ENCODE measurements at regions not wholly inside any gene's neighbourhood (a gene's known extent, or its start where the extent isn't known, plus 50 kb on each side); places are given as distances from the start of the nearest gene placed in this dataset.

DNA sequence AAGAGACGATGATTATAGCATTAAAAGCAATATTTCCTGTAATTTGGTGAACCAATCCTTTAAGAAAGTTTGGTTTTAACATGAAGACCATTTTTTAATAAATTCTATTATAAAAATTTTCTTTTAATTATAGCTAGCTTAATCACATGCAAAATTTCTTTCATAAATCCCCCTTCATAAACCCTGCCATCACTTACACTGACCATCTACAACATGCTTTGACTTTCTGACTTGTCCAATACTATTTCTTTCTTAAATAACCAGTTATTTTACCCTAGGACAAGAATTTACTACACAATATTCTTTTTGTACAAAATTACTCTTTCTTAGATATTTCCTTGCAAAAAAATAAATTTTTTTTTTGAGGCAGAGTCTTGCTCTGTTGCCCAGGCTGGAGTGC, 1334.8 kb downstream of the CDH11 start:
- Histone ChIP-seq H2BK120ac (ENCODE audit: low read depth, low read length, poor library complexity, severe bottlenecking) (no peak overlapping the region), H3K14ac (ENCODE audit: insufficient read depth, low read length) (no peak overlapping the region), H2BK12ac (ENCODE audit: insufficient read length, low read depth, low read length) (no peak overlapping the region), H3K79me1 (ENCODE audit: insufficient read depth, low read depth, low read length, poor library complexity, severe bottlenecking) (no peaks in the 10 kb centered on the region), H3K56ac (ENCODE audit: insufficient read length, low read depth, low read length) (no peak overlapping the region), H2AFZ (ENCODE audit: low read length) (no peak overlapping the region), H2BK20ac (ENCODE audit: low read depth, low read length, poor library complexity, severe bottlenecking) (no peak overlapping the region), H4K91ac (ENCODE audit: insufficient read length, low read depth, low read length) (no peak overlapping the region), H3K4ac (ENCODE audit: low read depth, low read length) (no peak overlapping the region), H3K4me2 (ENCODE audit: insufficient read depth, insufficient read length, low read length) (no peak overlapping the region), H3K9me3 (ENCODE audit: control insufficient read depth, low read depth, low read length) (peaks cover 16% of the 10 kb centered on the region), H3K27me3 (ENCODE audit: insufficient read depth, low read length) (no peaks in the 10 kb centered on the region), H3K23ac (ENCODE audit: insufficient read length, low read depth, low read length) (no peak overlapping the region), H2BK5ac (ENCODE audit: insufficient read length, low read length) (no peak overlapping the region), H3K27ac (ENCODE audit: insufficient read length, low read depth, low read length) (no peak overlapping the region), H3T11ph (ENCODE audit: low read length) (no peak overlapping the region), H4K20me1 (ENCODE audit: control insufficient read depth, insufficient read depth, insufficient read length) (no peaks in the 10 kb centered on the region), H2AK5ac (ENCODE audit: insufficient read length, low read length) (no peak overlapping the region), H4K8ac (replicated peaks; ENCODE audit: insufficient read length, low read depth, low read length) (no peak overlapping the region), H3K4me1 (ENCODE audit: insufficient read depth, low read length) (no peaks in the 10 kb centered on the region), H2BK15ac (ENCODE audit: low read depth, low read length) (no peak overlapping the region), H3K23me2 (ENCODE audit: insufficient read length, low read depth, low read length, poor library complexity, severe bottlenecking) (no peaks in the 10 kb centered on the region), H3K9ac (ENCODE audit: extremely low read depth, insufficient read length, low read length) (no peak overlapping the region), H3K79me2 (ENCODE audit: insufficient read depth, low read length) (no peaks in the 10 kb centered on the region), H4K5ac (ENCODE audit: insufficient read length, low read depth, low read length) (no peak overlapping the region), H3K18ac (ENCODE audit: insufficient read length, low read depth, low read length) (no peak overlapping the region)
- Mint-ChIP-seq H3K27me3 (ENCODE audit: low read depth) (no peaks in the 10 kb centered on the region; the same call in 1 of the 2 replicates), H3K9me3 (peaks cover 61 to 65% of the 10 kb centered on the region in 2 experiments), H3K4me1 (no peaks in the 10 kb centered on the region), H3K36me3 (ENCODE audit: insufficient read depth in 1 of 3, low read depth in 3 of 3) (peaks cover 35 to 69% (median 39%) of the 10 kb centered on the region in 3 experiments), H3K4me3 (no peak overlapping the region), H3K27ac (no peak overlapping the region)
- TF ChIP-seq, protein P1, sequence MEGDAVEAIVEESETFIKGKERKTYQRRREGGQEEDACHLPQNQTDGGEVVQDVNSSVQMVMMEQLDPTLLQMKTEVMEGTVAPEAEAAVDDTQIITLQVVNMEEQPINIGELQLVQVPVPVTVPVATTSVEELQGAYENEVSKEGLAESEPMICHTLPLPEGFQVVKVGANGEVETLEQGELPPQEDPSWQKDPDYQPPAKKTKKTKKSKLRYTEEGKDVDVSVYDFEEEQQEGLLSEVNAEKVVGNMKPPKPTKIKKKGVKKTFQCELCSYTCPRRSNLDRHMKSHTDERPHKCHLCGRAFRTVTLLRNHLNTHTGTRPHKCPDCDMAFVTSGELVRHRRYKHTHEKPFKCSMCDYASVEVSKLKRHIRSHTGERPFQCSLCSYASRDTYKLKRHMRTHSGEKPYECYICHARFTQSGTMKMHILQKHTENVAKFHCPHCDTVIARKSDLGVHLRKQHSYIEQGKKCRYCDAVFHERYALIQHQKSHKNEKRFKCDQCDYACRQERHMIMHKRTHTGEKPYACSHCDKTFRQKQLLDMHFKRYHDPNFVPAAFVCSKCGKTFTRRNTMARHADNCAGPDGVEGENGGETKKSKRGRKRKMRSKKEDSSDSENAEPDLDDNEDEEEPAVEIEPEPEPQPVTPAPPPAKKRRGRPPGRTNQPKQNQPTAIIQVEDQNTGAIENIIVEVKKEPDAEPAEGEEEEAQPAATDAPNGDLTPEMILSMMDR (conservative IDR thresholded peaks at IDR 0.05) = no peak
- no peak for DNase-seq
- WGBS (ENCODE audit: extremely low coverage, insufficient read length, low lambda C conversion rate) = no CpG with 5 or more reads among the region's 1 CpG

Data from H9 (cell line).